Dermis blood vessel endothelial cell (primary cell): ENCODE measurements at regions not wholly inside any gene's neighbourhood (a gene's known extent, or its start where the extent isn't known, plus 50 kb on each side); places are given as distances from the start of the nearest gene placed in this dataset.

Experiments
- DNase-seq: peaks from one replicate; pipeline ENCODE4 v3.0.0; 2010

DNA sequence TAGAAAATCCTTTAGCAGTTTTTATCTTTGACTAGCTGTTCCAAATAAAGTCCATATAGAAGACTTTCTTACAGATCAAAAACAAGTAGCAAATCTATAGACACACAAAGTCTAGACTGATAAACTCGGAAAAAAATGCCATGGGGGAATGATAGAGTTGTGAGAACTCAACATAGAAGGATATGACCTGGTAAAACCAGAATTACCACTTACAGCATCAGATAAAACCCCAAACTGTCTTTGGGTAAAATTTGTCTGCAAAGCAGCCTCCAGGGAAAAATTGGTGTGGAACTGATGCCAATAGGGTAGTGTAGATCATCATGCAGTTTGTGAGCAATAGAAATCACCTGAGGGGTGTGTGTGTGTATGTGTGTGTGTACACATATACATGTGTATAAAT is 579.1 kb downstream of the SPOCK3 start:
- no peak for DNase-seq

DNA sequence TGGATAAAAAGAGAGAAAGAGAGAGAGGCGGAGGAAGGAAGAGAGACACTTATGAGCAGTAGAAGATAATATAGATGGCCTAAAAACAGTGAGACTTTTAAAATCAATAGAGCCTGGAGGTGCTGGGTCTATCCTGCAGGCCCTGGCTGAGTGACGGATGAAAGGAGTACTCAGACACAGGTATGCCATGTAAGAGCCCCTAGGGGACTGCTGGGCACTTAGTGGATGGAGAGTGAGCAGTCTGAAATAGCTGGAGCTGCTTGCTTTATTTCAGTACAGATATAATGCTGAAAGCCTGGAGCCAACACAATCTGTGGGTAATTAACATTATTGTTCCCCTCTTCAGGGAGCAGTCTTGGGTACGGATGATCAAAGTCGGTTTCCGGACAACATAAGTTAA is 578.6 kb downstream of the SPOCK3 start:
- DNase-seq = no peak

DNA sequence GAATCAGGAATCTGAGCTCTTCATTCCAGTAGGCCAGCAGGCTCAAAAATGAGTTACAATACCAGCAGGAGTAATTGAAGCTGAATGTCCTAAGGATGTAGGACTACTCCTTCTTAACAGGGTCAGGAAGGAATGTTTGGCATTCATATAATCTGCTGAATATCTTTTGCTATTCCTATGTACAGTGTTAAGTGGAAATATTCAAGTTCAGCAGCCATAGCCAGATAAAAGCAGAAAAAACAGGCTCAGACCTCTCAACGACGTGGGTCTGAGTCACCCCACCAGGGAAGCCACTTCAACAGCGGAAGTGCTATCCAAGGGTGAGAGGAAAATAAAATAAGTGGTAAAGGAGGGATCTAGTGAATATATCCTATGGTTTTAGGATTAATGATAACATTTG is 577.0 kb downstream of the SPOCK3 start:
- DNase-seq = no peak

DNA sequence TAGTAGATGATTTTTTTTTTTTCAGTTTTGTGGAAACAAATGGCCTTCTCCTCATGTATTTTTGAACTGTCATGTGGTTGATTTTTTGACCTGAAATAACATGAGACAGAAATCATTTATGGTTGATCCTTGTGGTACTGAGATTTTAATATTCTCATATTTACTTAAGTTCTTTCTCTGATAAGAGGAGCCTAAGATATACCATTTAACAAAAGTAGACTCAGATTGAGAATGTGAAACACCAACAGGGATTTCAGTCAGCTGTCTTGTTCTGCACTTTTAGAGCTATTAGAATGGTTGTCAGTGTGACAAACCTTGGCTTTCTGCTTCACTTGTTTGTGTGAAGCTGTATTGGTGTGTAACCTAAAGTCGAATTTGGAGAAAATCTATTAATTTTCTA is 575.7 kb downstream of the SPOCK3 start:
- DNase-seq = no peak

DNA sequence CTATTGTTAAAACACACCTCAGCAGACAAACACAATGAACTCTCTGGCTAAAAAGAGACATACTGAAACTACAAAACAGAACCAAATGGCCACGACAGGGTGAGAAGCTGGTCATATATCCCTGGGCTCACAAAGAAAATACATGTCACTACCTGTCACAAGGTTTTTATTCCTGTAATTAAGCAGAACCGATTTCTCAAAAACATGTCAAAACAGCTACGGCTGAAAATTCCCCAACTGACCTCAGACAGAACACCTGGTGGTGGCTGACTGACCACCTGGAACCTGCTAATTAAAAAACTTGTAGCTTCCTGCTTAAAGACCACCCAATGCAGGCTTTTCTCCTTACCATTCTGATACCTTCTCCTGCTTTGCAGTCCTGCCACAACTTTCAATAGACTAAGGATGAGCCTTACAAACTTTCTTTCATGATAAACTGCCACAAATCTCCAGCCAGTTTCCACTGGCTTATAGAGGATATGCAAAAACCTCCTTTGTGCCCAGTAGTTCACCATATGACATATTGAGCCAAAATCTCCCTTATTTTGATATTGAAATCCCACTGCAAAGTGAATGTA is 571.9 kb downstream of the SPOCK3 start:
- DNase-seq = no peak

DNA sequence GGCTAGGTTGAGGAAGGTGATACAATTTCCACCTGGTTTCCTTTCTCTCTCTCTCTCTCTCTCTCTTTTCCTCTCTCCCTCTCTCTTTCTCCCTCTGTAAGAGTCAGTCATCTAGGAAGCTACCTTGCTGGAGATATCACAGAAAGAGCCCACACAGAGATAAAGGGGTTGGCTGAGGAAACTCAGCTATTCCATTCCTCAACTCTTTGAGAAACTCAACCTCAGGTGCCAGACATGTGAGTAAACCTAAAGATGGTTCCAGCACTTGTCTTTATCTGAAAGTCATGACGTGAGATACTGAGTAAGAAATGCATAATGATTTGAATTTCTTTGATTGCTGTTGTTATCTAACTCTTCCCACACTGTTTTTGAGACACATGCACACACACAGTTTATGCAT is 564.0 kb downstream of the SPOCK3 start:
- no peak for DNase-seq

DNA sequence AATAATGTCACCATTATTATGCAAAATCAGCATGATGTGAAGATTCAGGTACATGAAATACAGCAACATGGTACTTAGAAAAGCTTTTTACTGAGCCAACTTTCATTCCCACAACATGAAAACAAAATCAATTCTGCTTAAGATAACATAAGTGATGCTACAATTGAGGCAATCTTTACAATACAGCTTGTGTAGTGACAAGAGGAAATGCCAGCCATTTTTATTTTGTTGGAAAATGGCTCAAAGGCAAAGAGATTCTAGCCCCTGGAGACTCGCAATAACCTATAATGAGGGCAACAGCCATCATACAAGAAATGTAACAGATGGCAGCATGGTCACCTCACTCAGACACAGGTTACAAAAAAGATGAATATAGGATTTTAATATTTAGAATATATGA is 560.4 kb downstream of the SPOCK3 start:
- no peak for DNase-seq

DNA sequence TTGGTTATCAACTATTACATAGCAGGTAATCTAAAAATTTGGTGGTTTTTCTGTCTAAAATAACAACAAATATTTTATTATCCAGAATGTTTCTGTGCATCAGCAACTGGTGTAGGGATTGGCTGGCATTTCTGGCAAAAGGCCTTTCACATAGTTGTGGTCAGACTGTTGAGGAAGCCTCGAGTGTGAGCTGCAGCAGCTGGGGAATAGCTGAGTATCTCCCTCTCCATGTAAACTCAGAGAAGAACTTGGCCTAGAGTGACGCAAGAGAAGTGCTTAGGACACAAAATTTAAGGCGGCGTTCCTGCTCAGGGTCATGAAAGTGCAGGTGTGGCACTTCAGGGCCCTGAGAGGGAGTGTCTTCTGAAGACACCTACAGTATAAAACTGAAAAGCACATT is 558.9 kb downstream of the SPOCK3 start:
- DNase-seq = no peak

DNA sequence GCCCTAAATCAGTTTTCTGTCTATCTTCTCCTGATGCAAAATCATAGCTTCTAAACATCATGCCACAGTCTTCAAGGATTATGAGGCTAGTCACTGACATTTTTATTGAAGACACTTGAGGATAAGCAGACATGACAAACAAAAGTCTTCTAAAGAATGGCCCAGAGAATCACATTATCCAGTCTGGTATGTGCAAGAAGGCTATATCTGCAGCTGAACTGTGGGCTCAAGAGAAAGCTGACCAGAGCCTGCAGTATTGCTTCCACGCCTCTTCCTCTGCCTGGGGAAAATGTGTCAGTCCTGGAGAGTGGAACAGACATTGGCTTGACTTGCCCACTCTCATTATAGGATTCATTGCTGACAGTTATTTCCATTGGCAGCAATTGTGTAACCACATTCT is 553.5 kb downstream of the SPOCK3 start:
- DNase-seq = no peak

DNA sequence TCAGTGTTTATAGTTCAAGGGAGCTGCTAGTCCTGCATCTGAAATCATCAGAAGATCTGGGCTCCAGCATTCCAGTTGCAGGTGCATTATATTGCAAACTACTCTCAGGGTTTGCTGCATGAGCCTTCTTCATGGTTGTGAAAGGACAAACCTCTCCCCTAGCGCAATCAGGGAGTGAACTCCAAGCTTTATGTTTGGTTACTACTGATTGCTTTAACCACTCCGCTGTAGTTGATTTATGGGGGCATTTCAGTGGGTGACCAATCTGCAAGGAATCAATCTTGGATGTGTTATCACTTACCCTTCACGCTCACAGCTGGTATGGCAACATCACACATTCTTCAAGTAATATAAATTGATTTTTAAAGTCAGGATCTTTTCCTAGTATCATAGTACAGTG is 552.1 kb downstream of the SPOCK3 start:
- no peak for DNase-seq
